Right forelimb (tissue), 1 donor: ENCODE measurements at regions not wholly inside any gene's neighbourhood (a gene's known extent, or its start where the extent isn't known, plus 50 kb on each side); places are given as distances from the start of the nearest gene placed in this dataset.

Experiments
- DNase-seq: peaks from one replicate; pipeline ENCODE4 v3.0.0-alpha.2; 2018

GRCh38 chr7:115704884-115705283 is 325.7 kb downstream of the TFEC start:
- DNase-seq = no peak

DNA sequence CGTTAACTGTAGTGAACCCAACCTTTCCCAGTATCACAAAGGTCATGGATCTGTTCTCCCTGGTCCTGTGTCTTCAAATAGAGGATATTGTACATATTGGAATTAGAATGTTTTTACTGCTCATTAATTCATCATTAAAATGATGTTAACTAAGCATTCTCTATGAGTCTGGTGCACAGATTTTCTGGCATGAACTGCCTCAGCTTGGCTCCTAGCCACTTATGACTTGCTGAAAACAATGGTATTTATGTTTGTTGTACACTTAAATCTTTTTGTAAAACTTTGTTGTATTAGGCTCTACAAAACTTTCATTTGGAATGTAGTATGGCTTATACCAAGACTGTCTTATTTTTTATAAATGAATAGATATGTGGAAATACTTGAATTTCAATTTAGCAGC is 329.4 kb downstream of the TFEC start:
- DNase-seq = no peak

DNA sequence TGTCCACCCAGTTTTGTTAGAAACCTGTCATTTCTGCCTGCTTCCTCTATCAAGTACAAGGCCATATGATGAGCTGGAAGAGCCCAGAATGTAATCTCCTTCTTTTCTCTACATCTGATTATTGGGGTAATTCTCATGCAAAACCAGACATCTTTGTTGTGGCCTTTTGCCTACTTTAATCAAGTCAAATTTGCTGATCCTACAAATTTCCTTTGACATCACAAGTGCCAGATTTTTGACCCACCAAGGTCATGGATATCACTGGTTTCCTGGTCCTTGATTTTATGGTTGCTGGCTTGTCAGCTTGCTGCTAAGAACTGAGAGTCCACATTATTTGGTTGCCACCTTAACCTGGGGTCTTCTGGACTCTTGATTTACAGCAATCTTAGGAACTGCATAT is 336.1 kb downstream of the TFEC start:
- DNase-seq = no peak

- DNase-seq = no peak
These were observed 336.8 kb downstream of the TFEC start for GRCh38 chr7:115693779-115694178.

DNA sequence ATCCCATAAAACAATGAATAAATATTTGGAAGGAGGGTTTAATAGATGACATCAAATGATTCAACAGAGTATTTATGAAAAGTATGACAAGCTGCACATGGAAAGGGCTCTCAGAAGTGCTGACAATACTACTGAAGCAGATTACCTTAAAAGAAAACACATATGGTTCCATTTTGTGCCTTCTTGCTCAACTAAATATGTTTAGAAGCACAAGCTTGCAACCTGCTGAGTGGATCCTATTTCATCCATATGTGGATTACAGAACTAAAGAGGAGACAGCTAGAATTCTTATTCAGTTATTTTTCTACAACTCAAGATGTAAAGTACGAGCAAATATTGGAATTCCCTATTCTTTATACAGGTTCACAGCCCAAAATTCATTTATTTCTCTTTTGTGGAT is 340.6 kb downstream of the TFEC start:
- DNase-seq = no peak

DNA sequence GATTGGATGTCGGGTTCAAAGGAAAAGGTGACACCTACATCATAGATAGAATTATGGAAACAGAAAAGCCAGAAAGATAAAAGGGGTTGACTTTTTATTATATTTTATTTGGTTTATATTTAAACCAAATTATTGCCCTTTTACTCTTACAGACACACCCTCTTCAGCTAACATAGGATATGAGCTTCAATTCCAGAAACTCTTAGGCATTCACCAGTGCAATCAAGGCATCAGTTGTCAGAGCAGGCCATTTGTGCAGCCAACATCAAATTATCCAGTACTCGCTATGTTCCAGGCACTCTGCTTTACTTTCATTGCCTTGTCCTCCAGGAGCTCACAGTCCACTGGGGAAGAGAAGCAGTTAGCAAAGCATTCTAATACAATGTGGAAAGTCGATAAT is 347.5 kb downstream of the TFEC start:
- no peak for DNase-seq

- no peak for DNase-seq
These were observed 348.1 kb downstream of the TFEC start for GRCh38 chr7:115682507-115682906.

DNA sequence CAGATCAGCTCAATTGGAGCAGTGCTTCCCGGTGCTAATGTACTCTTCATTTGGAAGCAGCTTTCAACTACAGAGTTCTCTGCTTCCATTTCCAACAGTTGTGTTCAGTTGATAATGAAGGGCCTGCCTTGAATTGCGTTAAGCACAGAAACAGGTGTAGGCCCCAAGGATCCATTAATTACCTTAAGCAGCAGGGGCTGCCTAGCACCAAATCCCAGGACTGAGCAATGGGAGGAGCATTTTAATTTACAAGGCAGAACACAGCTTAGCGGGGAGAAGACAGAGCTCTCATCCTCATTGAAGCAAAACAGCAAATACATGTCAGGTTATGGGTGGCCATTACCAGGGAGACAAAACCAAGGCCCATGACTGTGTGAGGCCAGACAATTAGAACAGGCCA is 349.6 kb downstream of the TFEC start:
- DNase-seq = no peak

DNA sequence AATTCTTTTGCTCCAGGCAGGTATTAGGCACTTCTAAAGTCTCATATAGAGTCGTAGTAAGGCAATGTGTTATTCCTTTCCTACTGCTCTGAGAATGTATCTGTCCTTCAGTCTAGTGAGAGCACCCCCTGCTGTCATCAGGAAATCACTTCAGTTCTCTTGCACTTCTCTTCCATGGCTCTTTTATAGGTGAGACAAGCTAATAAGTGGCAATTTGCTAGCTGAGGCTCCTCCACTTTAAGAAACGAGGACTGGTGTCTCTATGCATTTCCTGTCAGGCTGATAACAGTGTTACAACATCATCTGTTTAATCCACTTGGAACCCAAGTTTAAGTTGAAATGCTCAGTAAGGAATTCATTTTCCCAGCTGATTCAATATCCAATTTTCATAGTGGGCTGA is 350.6 kb downstream of the TFEC start:
- DNase-seq = no peak

GRCh38 chr7:115679423-115679822 is 351.1 kb downstream of the TFEC start:
- DNase-seq = no peak

- peak; percentile 56 for DNase-seq
These were observed 352.2 kb downstream of the TFEC start for GRCh38 chr7:115678086-115678982.

GRCh38 chr7:115676707-115677106 is 353.9 kb downstream of the TFEC start:
- no peak for DNase-seq

- DNase-seq = peak; percentile 56
These were observed 354.5 kb downstream of the TFEC start for GRCh38 chr7:115676080-115676479.

GRCh38 chr7:115674467-115675024 is 356.0 kb downstream of the TFEC start:
- no peak for DNase-seq

- DNase-seq = no peak
These were observed 358.5 kb downstream of the TFEC start for GRCh38 chr7:115672024-115672423.

- DNase-seq = no peak
These were observed 367.9 kb downstream of the TFEC start for GRCh38 chr7:115662676-115663075.

DNA sequence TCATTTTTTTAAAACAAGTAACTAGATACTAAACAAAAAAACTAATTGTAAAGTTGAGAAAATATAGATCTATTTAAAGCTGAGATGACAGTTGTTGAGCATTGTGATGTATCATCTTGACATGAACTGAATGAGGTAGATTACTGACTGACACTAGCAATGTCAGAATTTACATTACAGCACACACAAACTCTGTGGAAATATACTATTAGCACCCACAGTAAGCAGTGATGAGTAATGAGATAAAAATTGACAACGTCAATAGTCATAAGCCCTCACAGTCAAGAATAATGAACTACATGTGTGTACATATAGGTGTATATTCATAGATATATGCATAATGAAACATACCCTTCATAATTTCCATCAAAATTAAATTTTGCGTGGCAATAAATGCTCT is 368.4 kb downstream of the TFEC start:
- no peak for DNase-seq

DNA sequence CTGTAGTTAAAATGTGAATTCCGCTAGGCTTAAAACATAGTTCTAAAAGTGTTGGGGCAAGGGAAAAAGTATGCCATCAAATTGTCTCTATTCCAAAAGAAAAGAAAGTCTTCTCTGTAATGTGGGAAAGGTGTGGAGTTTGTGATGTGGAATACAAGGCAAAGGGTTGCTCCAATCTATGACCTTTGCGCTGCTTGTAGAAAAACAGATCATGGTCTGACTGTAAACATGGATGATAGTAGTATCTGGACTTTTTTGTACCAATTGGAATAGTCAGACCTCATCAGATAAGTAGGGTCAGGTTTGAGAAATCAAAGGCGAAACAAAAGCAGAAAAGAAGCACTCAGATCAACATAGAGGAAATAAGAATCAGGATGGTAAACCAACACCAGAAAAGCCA is 372.3 kb downstream of the TFEC start:
- no peak for DNase-seq

DNA sequence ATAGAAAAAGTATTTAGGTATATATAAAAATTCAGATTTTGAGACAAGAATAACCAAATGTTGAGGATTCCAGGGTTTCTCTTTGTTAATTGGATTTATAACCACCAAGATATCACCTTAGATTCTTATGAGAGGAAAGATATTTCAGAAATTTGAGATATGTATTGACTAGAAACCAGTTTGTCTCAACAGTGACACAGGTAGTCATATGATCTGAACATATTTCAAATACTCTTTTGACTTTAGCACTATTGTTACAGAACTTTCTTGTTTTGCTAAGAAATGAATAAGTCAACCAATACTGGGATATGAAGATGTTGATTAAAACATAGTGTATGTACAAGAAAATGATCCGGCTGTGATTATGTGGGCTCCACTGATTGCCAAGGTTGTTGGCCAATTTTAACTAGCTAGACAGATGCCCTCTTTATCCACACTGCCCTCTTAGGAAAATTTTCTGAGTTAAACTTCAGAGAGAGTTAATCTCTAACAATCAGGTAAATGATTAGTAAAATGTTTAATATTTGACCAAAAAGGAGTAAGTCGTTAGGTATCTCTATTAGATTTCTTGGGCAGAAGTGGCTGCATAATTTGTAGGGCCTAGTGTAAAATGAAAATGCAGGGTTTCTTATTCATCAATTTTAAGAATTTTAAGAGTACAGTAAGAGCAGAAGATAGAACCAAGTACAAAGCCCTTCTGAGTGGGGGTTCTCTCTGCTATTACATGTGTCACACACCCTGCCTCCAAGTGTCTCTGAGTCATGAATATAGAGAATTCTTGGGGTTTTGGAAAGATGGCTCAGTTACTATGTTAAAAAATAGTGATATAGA is 376.0 kb downstream of the TFEC start:
- DNase-seq = no peak

GRCh38 chr7:115649429-115649828 is 381.1 kb downstream of the TFEC start:
- DNase-seq = no peak

DNA sequence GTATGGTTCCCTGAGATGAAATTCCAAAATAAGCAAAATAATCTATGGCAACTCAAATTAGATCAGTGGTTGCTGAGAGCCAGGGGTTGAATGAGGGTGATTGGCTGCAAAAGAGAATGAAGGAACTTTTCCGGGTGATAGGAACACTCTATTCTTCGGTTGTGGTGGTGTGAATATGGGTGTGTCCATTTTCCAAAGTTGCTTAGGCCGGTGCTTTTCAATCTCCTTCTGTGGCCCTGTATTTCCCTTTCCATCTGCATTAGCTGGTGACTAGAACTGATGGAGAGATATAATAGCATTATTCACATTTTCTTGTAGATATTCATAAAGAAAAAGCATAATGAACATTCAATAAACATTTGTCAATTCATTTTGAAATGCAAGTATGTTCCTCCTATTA is 382.9 kb downstream of the TFEC start:
- no peak for DNase-seq

GRCh38 chr7:115642194-115642593 is 388.4 kb downstream of the TFEC start:
- DNase-seq = no peak

DNA sequence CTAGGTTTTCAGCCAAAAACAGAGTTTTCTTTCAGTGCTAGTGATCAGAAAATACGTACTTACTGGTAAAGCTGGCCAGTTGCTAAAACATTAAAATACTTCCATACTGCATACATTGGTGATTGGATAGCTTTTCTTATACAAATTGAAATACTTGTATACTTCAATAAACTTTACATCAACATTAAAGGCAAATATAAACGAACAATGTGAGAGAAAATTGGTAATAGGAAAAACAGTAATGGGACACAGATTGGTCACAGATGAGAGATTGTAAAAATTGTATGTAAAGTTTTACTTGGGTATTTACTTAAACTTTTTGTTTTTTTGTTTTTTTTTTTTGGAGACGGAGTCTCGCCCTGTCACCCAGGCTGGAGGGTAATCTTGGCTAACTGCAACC is 391.7 kb downstream of the TFEC start:
- DNase-seq = no peak

DNA sequence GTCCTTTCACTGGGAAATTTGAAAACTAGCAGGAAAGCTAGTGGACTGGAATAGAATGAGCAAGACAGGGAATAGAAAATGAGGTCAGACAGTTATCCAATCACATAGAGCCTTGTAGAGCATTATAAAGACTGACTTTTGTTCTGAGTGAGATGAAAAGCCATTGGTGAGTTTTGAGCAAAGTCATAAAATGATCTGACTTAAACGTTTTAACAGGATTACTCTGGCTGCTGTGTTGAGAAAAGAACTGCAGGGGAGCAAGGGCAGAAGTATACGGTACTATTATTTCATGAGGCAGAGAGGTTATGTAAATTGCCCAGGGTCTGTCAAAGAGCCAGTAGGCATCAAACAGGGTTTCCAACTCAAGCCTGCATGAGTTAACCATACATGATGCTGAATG is 393.4 kb downstream of the TFEC start:
- no peak for DNase-seq
